ENCODE measurements at regions not wholly inside any gene's neighbourhood (a gene's known extent, or its start where the extent isn't known, plus 50 kb on each side); places are given as distances from the start of the nearest gene placed in this dataset.
"Not testable (repeated sequence)": the region's sequence is repeated elsewhere in the genome, so short reads cannot be mapped to it uniquely, and the experiment has no call there.

GRCh38 chr2:89786642-89787041 lies 1095.2 kb downstream of the RPIA start:
- peaks cover 52% of the 10 kb centered on the region for H3K9me3 ChIP-seq
- H3K4me3 Mint-ChIP-seq; POLR2A ChIA-PET; H3K36me3 ChIP-seq (ENCODE audit: control insufficient read depth in 2 of 2, extremely low read depth in 1 of 2, insufficient read depth in 1 of 2, low read length in 1 of 2); H3K4me3 ChIP-seq (ENCODE audit: control insufficient read depth in 1 of 2, extremely low read depth in 1 of 2, low read length in 1 of 2); H3K27ac Mint-ChIP-seq; H3K27me3 Mint-ChIP-seq; ATAC-seq (replicated peaks in 1 of 4); H3K27me3 ChIP-seq (replicated peaks in 1 of 2; ENCODE audit: control insufficient read depth in 2 of 2, extremely low read depth in 1 of 2, insufficient read depth in 2 of 2, low read length in 1 of 2); H3K4me1 Mint-ChIP-seq; H3K27ac ChIP-seq (ENCODE audit: low read length); H3K4me1 ChIP-seq (ENCODE audit: control insufficient read depth in 1 of 2, extremely low read depth in 1 of 2, insufficient read depth in 2 of 2, low read length in 2 of 2); CTCF ChIA-PET; DNase-seq: not testable (repeated sequence)
- H3K9me3 Mint-ChIP-seq = peaks cover 58 to 95% (median 86%) of the 10 kb centered on the region in 3 donors
- 79% methylated on average over 16 of the region's 16 CpGs for WGBS (ENCODE audit: insufficient coverage)
- H3K36me3 Mint-ChIP-seq = peaks cover 12% of the 10 kb centered on the region

- peaks cover 63 to 98% (median 87%) of the 10 kb centered on the region in 3 donors for H3K9me3 Mint-ChIP-seq
- not testable (repeated sequence) for H3K4me1 Mint-ChIP-seq; ATAC-seq (replicated peaks in 1 of 4)
These were observed 1104.1 kb downstream of the RPIA start for GRCh38 chr2:89795530-89795929.

GRCh38 chr2:89797320-89798038 lies 1106.0 kb downstream of the RPIA start:
- WGBS (ENCODE audit: insufficient coverage) = 82% methylated on average over 15 of the region's 15 CpGs
- no peaks in the 10 kb centered on the region for H3K27me3 ChIP-seq (replicated peaks in 1 of 2; ENCODE audit: control insufficient read depth in 2 of 2, extremely low read depth in 1 of 2, insufficient read depth in 2 of 2, low read length in 1 of 2)
- no peaks in the 10 kb centered on the region for H3K4me1 ChIP-seq (ENCODE audit: control insufficient read depth in 1 of 2, extremely low read depth in 1 of 2, insufficient read depth in 2 of 2, low read length in 2 of 2)
- ATAC-seq (replicated peaks in 1 of 4) (no peak), DNase-seq (no peak)
- Mint-ChIP-seq H3K27me3 (no peaks in the 10 kb centered on the region), H3K4me1 (no peaks in the 10 kb centered on the region), H3K4me3 (no peak overlapping the region), H3K27ac (no peak overlapping the region), H3K36me3 (peaks cover 24% of the 10 kb centered on the region), H3K9me3 (peaks cover 54 to 99% (median 85%) of the 10 kb centered on the region in 3 donors)
- POLR2A ChIA-PET = no interaction called here
- peaks cover 30% of the 10 kb centered on the region for H3K9me3 ChIP-seq
- H3K27ac ChIP-seq (ENCODE audit: low read length) = no peak overlapping the region
- CTCF ChIA-PET = no interaction called here
- no peaks in the 10 kb centered on the region for H3K36me3 ChIP-seq (ENCODE audit: control insufficient read depth in 2 of 2, extremely low read depth in 1 of 2, insufficient read depth in 1 of 2, low read length in 1 of 2)
- H3K4me3 ChIP-seq (ENCODE audit: control insufficient read depth in 1 of 2, extremely low read depth in 1 of 2, low read length in 1 of 2) = no peak overlapping the region

More at GRCh38 chr2:89795530-89795929, 1104.1 kb downstream of the RPIA start:
- DNase-seq; H3K27ac Mint-ChIP-seq; H3K4me3 ChIP-seq (ENCODE audit: control insufficient read depth in 1 of 2, extremely low read depth in 1 of 2, low read length in 1 of 2); H3K36me3 ChIP-seq (ENCODE audit: control insufficient read depth in 2 of 2, extremely low read depth in 1 of 2, insufficient read depth in 1 of 2, low read length in 1 of 2); H3K27me3 Mint-ChIP-seq; H3K4me1 ChIP-seq (ENCODE audit: control insufficient read depth in 1 of 2, extremely low read depth in 1 of 2, insufficient read depth in 2 of 2, low read length in 2 of 2); POLR2A ChIA-PET; H3K27me3 ChIP-seq (replicated peaks in 1 of 2; ENCODE audit: control insufficient read depth in 2 of 2, extremely low read depth in 1 of 2, insufficient read depth in 2 of 2, low read length in 1 of 2); CTCF ChIA-PET; H3K27ac ChIP-seq (ENCODE audit: low read length); H3K4me3 Mint-ChIP-seq: not testable (repeated sequence)
- peaks cover 20% of the 10 kb centered on the region for H3K9me3 ChIP-seq
- H3K36me3 Mint-ChIP-seq = peaks cover 22% of the 10 kb centered on the region
- 88% methylated on average over 17 of the region's 17 CpGs for WGBS (ENCODE audit: insufficient coverage)

DNA sequence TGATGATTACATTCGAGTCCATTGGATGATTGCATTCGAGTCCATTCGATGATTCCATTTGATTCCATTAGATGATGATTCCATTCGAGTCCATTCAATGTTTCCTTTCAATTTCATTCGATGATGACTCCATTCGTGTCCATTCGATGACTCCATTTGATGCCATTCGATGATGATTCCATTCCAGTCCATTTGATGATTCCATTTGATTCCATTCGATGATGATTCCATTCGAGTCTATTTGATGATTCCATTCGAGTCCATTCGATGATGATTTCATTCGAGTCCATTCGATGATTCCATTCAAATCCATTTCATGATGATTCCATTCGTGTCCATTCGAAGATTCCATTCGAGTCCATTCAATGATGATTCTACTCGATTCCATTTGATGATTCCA lies 1109.7 kb downstream of the RPIA start:
- ATAC-seq (replicated peaks in 1 of 4); H3K27me3 ChIP-seq (replicated peaks in 1 of 2; ENCODE audit: control insufficient read depth in 2 of 2, extremely low read depth in 1 of 2, insufficient read depth in 2 of 2, low read length in 1 of 2); POLR2A ChIA-PET; H3K27ac Mint-ChIP-seq; H3K4me3 ChIP-seq (ENCODE audit: control insufficient read depth in 1 of 2, extremely low read depth in 1 of 2, low read length in 1 of 2); H3K4me1 ChIP-seq (ENCODE audit: control insufficient read depth in 1 of 2, extremely low read depth in 1 of 2, insufficient read depth in 2 of 2, low read length in 2 of 2); CTCF ChIA-PET; H3K27ac ChIP-seq (ENCODE audit: low read length); H3K36me3 ChIP-seq (ENCODE audit: control insufficient read depth in 2 of 2, extremely low read depth in 1 of 2, insufficient read depth in 1 of 2, low read length in 1 of 2); DNase-seq; H3K27me3 Mint-ChIP-seq; H3K4me3 Mint-ChIP-seq; H3K4me1 Mint-ChIP-seq: not testable (repeated sequence)
- Mint-ChIP-seq H3K36me3 (peaks cover 30% of the 10 kb centered on the region), H3K9me3 (peaks cover 55 to 99% (median 91%) of the 10 kb centered on the region in 3 donors)
- peaks cover 48% of the 10 kb centered on the region for H3K9me3 ChIP-seq
- WGBS (ENCODE audit: insufficient coverage) = 76% methylated on average over 18 of the region's 18 CpGs

- H3K27ac ChIP-seq (ENCODE audit: low read length); H3K4me3 ChIP-seq (ENCODE audit: control insufficient read depth in 1 of 2, extremely low read depth in 1 of 2, low read length in 1 of 2); H3K27me3 ChIP-seq (replicated peaks in 1 of 2; ENCODE audit: control insufficient read depth in 2 of 2, extremely low read depth in 1 of 2, insufficient read depth in 2 of 2, low read length in 1 of 2); H3K4me3 Mint-ChIP-seq; ATAC-seq (replicated peaks in 1 of 4); H3K27ac Mint-ChIP-seq; H3K27me3 Mint-ChIP-seq; H3K4me1 ChIP-seq (ENCODE audit: control insufficient read depth in 1 of 2, extremely low read depth in 1 of 2, insufficient read depth in 2 of 2, low read length in 2 of 2); POLR2A ChIA-PET; H3K4me1 Mint-ChIP-seq; H3K36me3 ChIP-seq (ENCODE audit: control insufficient read depth in 2 of 2, extremely low read depth in 1 of 2, insufficient read depth in 1 of 2, low read length in 1 of 2); CTCF ChIA-PET; DNase-seq: not testable (repeated sequence)
- 83% methylated on average over 14 of the region's 14 CpGs for WGBS (ENCODE audit: insufficient coverage)
- peaks cover 18% of the 10 kb centered on the region for H3K36me3 Mint-ChIP-seq
- peaks cover 36% of the 10 kb centered on the region for H3K9me3 ChIP-seq
- peaks cover 47 to 82% (median 78%) of the 10 kb centered on the region in 3 donors for H3K9me3 Mint-ChIP-seq
These were observed 1114.9 kb downstream of the RPIA start for GRCh38 chr2:89806363-89806762.

DNA sequence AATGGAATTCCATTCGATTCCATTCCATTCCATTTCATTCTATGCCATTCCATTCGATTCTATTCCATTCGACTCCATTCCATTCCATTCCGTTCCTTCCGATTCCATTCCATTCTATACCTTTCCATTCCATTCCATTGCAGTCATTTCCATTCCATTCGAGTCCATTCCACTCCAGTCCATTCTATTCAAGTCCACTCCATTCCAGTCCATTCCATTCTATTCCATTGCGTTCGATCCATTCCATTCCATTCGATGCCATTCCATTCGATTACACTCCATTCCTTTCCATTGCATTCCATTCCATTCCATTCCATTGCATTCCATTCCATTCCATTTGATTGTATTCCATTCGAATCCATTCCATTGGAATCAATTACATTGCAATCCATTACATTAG lies 1119.8 kb downstream of the RPIA start:
- 74% methylated on average over 11 of the region's 11 CpGs for WGBS (ENCODE audit: insufficient coverage)
- Histone ChIP-seq H3K27ac (ENCODE audit: low read length) (no peak overlapping the region), H3K4me3 (ENCODE audit: control insufficient read depth in 1 of 2, extremely low read depth in 1 of 2, low read length in 1 of 2) (no peak overlapping the region), H3K4me1 (ENCODE audit: control insufficient read depth in 1 of 2, extremely low read depth in 1 of 2, insufficient read depth in 2 of 2, low read length in 2 of 2) (no peaks in the 10 kb centered on the region), H3K27me3 (replicated peaks in 1 of 2; ENCODE audit: control insufficient read depth in 2 of 2, extremely low read depth in 1 of 2, insufficient read depth in 2 of 2, low read length in 1 of 2) (no peaks in the 10 kb centered on the region), H3K36me3 (ENCODE audit: control insufficient read depth in 2 of 2, extremely low read depth in 1 of 2, insufficient read depth in 1 of 2, low read length in 1 of 2) (no peaks in the 10 kb centered on the region), H3K9me3 (peaks cover 22% of the 10 kb centered on the region)
- no peak for ATAC-seq (replicated peaks in 1 of 4)
- no peaks in the 10 kb centered on the region for H3K4me1 Mint-ChIP-seq
- peaks cover 1% of the 10 kb centered on the region for H3K36me3 Mint-ChIP-seq
- no peak overlapping the region for H3K27ac Mint-ChIP-seq
- ChIA-PET POLR2A (no interaction called here), CTCF (no interaction called here)
- DNase-seq = no peak
- peaks cover 33 to 82% (median 49%) of the 10 kb centered on the region in 3 donors for H3K9me3 Mint-ChIP-seq
- no peak overlapping the region for H3K4me3 Mint-ChIP-seq
- H3K27me3 Mint-ChIP-seq = no peaks in the 10 kb centered on the region

DNA sequence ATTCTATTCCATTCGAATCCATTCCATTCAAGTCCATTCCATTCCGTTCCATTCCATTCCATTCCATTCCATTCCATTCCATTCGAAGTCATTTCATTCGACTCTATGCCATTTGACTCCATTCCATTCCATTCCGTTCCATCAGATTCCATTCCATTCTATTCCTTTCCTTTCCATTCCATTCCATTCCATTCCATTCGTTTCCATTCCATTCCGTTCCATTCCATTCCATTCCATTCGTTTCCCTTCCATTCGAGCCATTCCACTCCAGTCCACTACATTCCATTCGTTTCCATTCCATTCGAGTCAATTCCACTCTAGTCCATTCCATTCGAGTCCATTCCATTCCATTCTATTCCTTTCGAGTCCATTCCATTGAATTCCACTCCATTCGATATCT lies 1120.4 kb downstream of the RPIA start:
- H3K36me3 Mint-ChIP-seq; H3K27ac ChIP-seq (ENCODE audit: low read length); DNase-seq; H3K27ac Mint-ChIP-seq; H3K4me1 Mint-ChIP-seq; H3K27me3 Mint-ChIP-seq; H3K27me3 ChIP-seq (replicated peaks in 1 of 2; ENCODE audit: control insufficient read depth in 2 of 2, extremely low read depth in 1 of 2, insufficient read depth in 2 of 2, low read length in 1 of 2); H3K36me3 ChIP-seq (ENCODE audit: control insufficient read depth in 2 of 2, extremely low read depth in 1 of 2, insufficient read depth in 1 of 2, low read length in 1 of 2); H3K4me3 Mint-ChIP-seq; ATAC-seq (replicated peaks in 1 of 4); CTCF ChIA-PET; H3K4me3 ChIP-seq (ENCODE audit: control insufficient read depth in 1 of 2, extremely low read depth in 1 of 2, low read length in 1 of 2); H3K4me1 ChIP-seq (ENCODE audit: control insufficient read depth in 1 of 2, extremely low read depth in 1 of 2, insufficient read depth in 2 of 2, low read length in 2 of 2); POLR2A ChIA-PET: not testable (repeated sequence)
- peaks cover 22% of the 10 kb centered on the region for H3K9me3 ChIP-seq
- peaks cover 27 to 82% (median 49%) of the 10 kb centered on the region in 3 donors for H3K9me3 Mint-ChIP-seq
- 74% methylated on average over 14 of the region's 14 CpGs for WGBS (ENCODE audit: insufficient coverage)
